RWPE2 (cell line): ENCODE measurements at regions not wholly inside any gene's neighbourhood (a gene's known extent, or its start where the extent isn't known, plus 50 kb on each side); places are given as distances from the start of the nearest gene placed in this dataset.

ENCODE experiments used
- ATAC-seq: fragments of 200-7000 bp; cut with Tn5 transposase; 3 replicates; pipeline ENCODE4 v1.9.1; 2021; ENCODE audit warnings: low read depth
- DNase-seq: peaks from one replicate; pipeline ENCODE4 v3.0.0-alpha.2; 2020; ENCODE audit warnings: low spot score
- H3K27ac ChIP-seq: fragments of 450-650 bp; 2 replicates; pipeline ENCODE4 v1.5.1; 2017; ENCODE audit warnings: mild to moderate bottlenecking; ENCODE audit not compliant: poor library complexity, severe bottlenecking
- H3K27me3 ChIP-seq: fragments of 250-450 bp; sonication (Bioruptor Pico); 2 replicates; pipeline ENCODE4 v1.5.1; 2021; ENCODE audit warnings: mild to moderate bottlenecking, moderate library complexity; ENCODE audit not compliant: insufficient read depth, poor library complexity, severe bottlenecking
- H3K36me3 ChIP-seq: fragments of 250-450 bp; sonication (Bioruptor Pico); 2 replicates; pipeline ENCODE4 v1.5.1; 2020; ENCODE audit warnings: low read depth, mild to moderate bottlenecking, moderate library complexity
- H3K4me1 ChIP-seq: fragments of 250-450 bp; sonication (Bioruptor Pico); 2 replicates; pipeline ENCODE4 v1.5.1; 2021; ENCODE audit warnings: mild to moderate bottlenecking, moderate library complexity; ENCODE audit not compliant: insufficient read depth, poor library complexity, severe bottlenecking
- H3K4me3 ChIP-seq: fragments of 250-450 bp; sonication (Bioruptor Pico); 2 replicates; pipeline ENCODE4 v1.5.1; 2021; ENCODE audit warnings: mild to moderate bottlenecking, moderate library complexity; ENCODE audit not compliant: severe bottlenecking
- H3K9me3 ChIP-seq: fragments of 250-450 bp; sonication (Bioruptor Pico); 2 replicates; pipeline ENCODE4 v1.5.1; 2021; ENCODE audit warnings: mild to moderate bottlenecking, moderate library complexity; ENCODE audit not compliant: severe bottlenecking
- CTCF ChIP-seq: fragments of 450-650 bp; IDR thresholded peaks from one replicate; pipeline ENCODE4 v1.5.1; 2017; ENCODE audit warnings: mild to moderate bottlenecking, moderate library complexity; ENCODE audit not compliant: poor library complexity, severe bottlenecking

GRCh38 chr3:102189956-102190723 is 244.7 kb upstream of the ZPLD1 start:
- ATAC-seq (no peak), DNase-seq (no peak)
- Histone ChIP-seq H3K4me1 (peaks cover 49% of the 10 kb centered on the region), H3K4me3 (no peak overlapping the region), H3K27ac (peak overlapping the region; percentile 32), H3K36me3 (no peaks in the 10 kb centered on the region), H3K27me3 (no peaks in the 10 kb centered on the region), H3K9me3 (no peaks in the 10 kb centered on the region)
- TF ChIP-seq CTCF, result no peak

- Histone ChIP-seq H3K4me1 (peaks cover 55% of the 10 kb centered on the region), H3K27me3 (no peaks in the 10 kb centered on the region), H3K9me3 (no peaks in the 10 kb centered on the region), H3K27ac (peak overlapping the region; percentile 82), H3K4me3 (no peak overlapping the region), H3K36me3 (no peaks in the 10 kb centered on the region)
- peak; percentile 73 for ATAC-seq
- no peak for TF ChIP-seq CTCF
- DNase-seq, result no peak
Measured at GRCh38 chr3:102192575-102192974, 242.2 kb upstream of the ZPLD1 start.

- DNase-seq, result no peak
Measured at GRCh38 chr3:102193255-102193654, 241.6 kb upstream of the ZPLD1 start.

GRCh38 chr3:102194001-102194400 is 240.8 kb upstream of the ZPLD1 start:
- Histone ChIP-seq H3K4me1 (peaks cover 54% of the 10 kb centered on the region), H3K27me3 (no peaks in the 10 kb centered on the region), H3K36me3 (no peaks in the 10 kb centered on the region), H3K27ac (peak overlapping the region; percentile 82), H3K4me3 (no peak overlapping the region), H3K9me3 (no peaks in the 10 kb centered on the region)
- no peak for ATAC-seq
- DNase-seq, result no peak
- TF ChIP-seq CTCF, result no peak

More at GRCh38 chr3:102193255-102193654, 241.6 kb upstream of the ZPLD1 start:
- TF ChIP-seq CTCF, result no peak
- peak overlapping the region; percentile 82 for H3K27ac ChIP-seq
- H3K4me1 ChIP-seq, result peaks cover 55% of the 10 kb centered on the region
- no peak for ATAC-seq
- H3K27me3 ChIP-seq, result no peaks in the 10 kb centered on the region
- H3K4me3 ChIP-seq, result no peak overlapping the region
- H3K9me3 ChIP-seq, result no peaks in the 10 kb centered on the region
- no peaks in the 10 kb centered on the region for H3K36me3 ChIP-seq

- TF ChIP-seq CTCF, result no peak
- DNase-seq (no peak), ATAC-seq (no peak)
Measured at GRCh38 chr3:102194760-102195159, 240.1 kb upstream of the ZPLD1 start.

More at GRCh38 chr3:102194760-102195159, 240.1 kb upstream of the ZPLD1 start:
- Histone ChIP-seq H3K9me3 (no peaks in the 10 kb centered on the region), H3K4me3 (no peak overlapping the region), H3K36me3 (no peaks in the 10 kb centered on the region), H3K27ac (peak overlapping the region; percentile 82), H3K4me1 (peaks cover 47% of the 10 kb centered on the region), H3K27me3 (no peaks in the 10 kb centered on the region)
